Heart right ventricle (tissue), 16 donors: ENCODE measurements at regions not wholly inside any gene's neighbourhood (a gene's known extent, or its start where the extent isn't known, plus 50 kb on each side); places are given as distances from the start of the nearest gene placed in this dataset.

Source experiments
- ATAC-seq, 8 donors: fragments of 200-7000 bp; cut with Tn5 transposase; one replicate each; pipeline ENCODE4 v1.9.1; 2020; ENCODE audit warnings: mild to moderate bottlenecking in 8 of 8, moderate library complexity in 8 of 8, moderate number of reproducible peaks in 1 of 8
- DNase-seq, 2 donors: peaks; one replicate each; pipeline ENCODE4 v3.0.0-alpha.2; 2020
- H3K27ac ChIP-seq, 10 donors: fragments of 200-600 bp; sonication (generic) in 2 of 10; one replicate each; pipeline versions ENCODE4 v1.5.0 to v1.8.0; 2020 to 2022; ENCODE audit warnings: mild to moderate bottlenecking in 3 of 10
- H3K27me3 ChIP-seq, 7 donors: fragments of 200-600 bp; one replicate each; pipeline ENCODE4 v1.8.0; 2021 to 2022; ENCODE audit warnings: mild to moderate bottlenecking in 2 of 7
- H3K36me3 ChIP-seq, 9 donors: fragments of 200-600 bp; sonication (generic) in 1 of 9; one replicate each; pipeline versions ENCODE4 v1.5.0 to v1.8.0; 2020 to 2022; ENCODE audit warnings: mild to moderate bottlenecking in 2 of 9
- H3K4me1 ChIP-seq, 9 donors: fragments of 200-600 bp; sonication (generic) in 1 of 9; one replicate each; pipeline versions ENCODE4 v1.5.0 to v1.8.0; 2020 to 2022; ENCODE audit warnings: mild to moderate bottlenecking in 4 of 9
- H3K4me3 ChIP-seq, 10 donors: fragments of 200-600 bp; sonication (generic) in 2 of 10; one replicate each; pipeline versions ENCODE4 v1.5.0 to v1.8.0; 2020 to 2022; ENCODE audit warnings: mild to moderate bottlenecking in 7 of 10, moderate library complexity in 2 of 10
- H3K9me3 ChIP-seq, 11 donors: fragments of 200-600 bp in 10 of 11; sonication (generic) in 2 of 11; one replicate each; pipeline versions ENCODE4 v1.5.0 to v1.8.0; 2013 to 2022; ENCODE audit warnings: mild to moderate bottlenecking in 2 of 11, control low read depth in 1 of 11, moderate library complexity in 1 of 11
- CTCF ChIP-seq, 9 donors: fragments of 200-600 bp; sonication (generic) in 2 of 9; IDR thresholded peaks; one replicate each; pipeline versions ENCODE4 v1.5.0 to v1.8.0; 2021 to 2022; ENCODE audit warnings: antibody characterized with exemption in 9 of 9, mild to moderate bottlenecking in 5 of 9, moderate library complexity in 1 of 9
- WGBS, 2 donors: extraction: QIAGEN DNeasy Blood & Tissue Kit; methylation state at CpG; one replicate each; pipeline ENCODE4 v1.1.7; 2013; ENCODE audit warnings: inconsistent platforms in 1 of 2; 5-methylcytosine and 5-hydroxymethylcytosine counted together
- intact Hi-C, 10 donors: fragments of 100-400 bp; cut with DNase I; formaldehyde crosslinking; loops; one replicate each; pipeline versions ENCODE4 v1.11.1 to v1.14.2; 2022
- donor health status: Arrhythmogenic right ventricular cardiomyopathy.
- donor health status: ischemic (EF 13 %, LVEDD 7.1; RV severe dilation, severe dysfunction).
- donor health status: healthy with polysubstance abuse.
- donor health status: DM: no; HTN: yes; CAD: no.
- donor health status: DM: no; HTN: no; CAD: no.
- donor health status: ischemic (EF 25% LVEDD 6.9; RV normal size, moderate dysfunction).
- donor health status: ischemic (EF 25% LVEDD 5.7; RV mildly dilated, moderate dysfunction).
- donor health status: healthy.
- donor health status: DM: yes; HTN: yes; CAD: no.
- donor health status: Ischemic cardiomyopathy.
- donor health status: ischemic (EF 35%, LVEDD 5.7; RV mildly dilated, moderate dysfunction).
- donor health status: nonischemic (EF 11% LVEDD 7.7; RV severe dilation, severe dysfunction).
- donor health status: DM: yes; HTN: yes; CAD: no.
- donor health status: PGD.
- donor health status: ischemic (EF 29% LVEDD 5.4; RV normal size, mild dysfunction).
- donor health status: nonischemic (EF 23%, LVEDD 6.1; RV moderate dilation, normal function).

- Histone ChIP-seq H3K27me3 (no peaks in the 10 kb centered on the region), H3K4me1 (no peaks in the 10 kb centered on the region), H3K36me3 (no peaks in the 10 kb centered on the region), H3K9me3 (peaks cover 0 to 7% (median 0%) of the 10 kb centered on the region in 11 donors), H3K27ac (no peak overlapping the region), H3K4me3 (no peak overlapping the region)
- intact Hi-C loops, result no loop called here
- TF ChIP-seq CTCF (IDR thresholded peaks at IDR 0.05), result no peak
- WGBS, 2 donors, result 90 to 97% methylated on average over 1 of the region's 1 CpG
- DNase-seq (no peak), ATAC-seq (no peak)
Measured at GRCh38 chr1:103309786-103310185, 201.5 kb upstream of the COL11A1 start.

- Histone ChIP-seq H3K9me3 (peaks cover 0 to 7% (median 0%) of the 10 kb centered on the region in 11 donors), H3K4me3 (no peak overlapping the region), H3K36me3 (no peaks in the 10 kb centered on the region), H3K4me1 (no peaks in the 10 kb centered on the region), H3K27ac (no peak overlapping the region), H3K27me3 (no peaks in the 10 kb centered on the region)
- TF ChIP-seq CTCF (IDR thresholded peaks at IDR 0.05), result no peak
- WGBS, 2 donors, result 58 to 63% methylated on average over 2 of the region's 2 CpGs
- intact Hi-C loops, result no loop called here
- no peak for ATAC-seq
- DNase-seq, result no peak
Measured at GRCh38 chr1:103307751-103308150, 199.4 kb upstream of the COL11A1 start.

GRCh38 chr1:103283841-103284669 is 175.7 kb upstream of the COL11A1 start:
- DNase-seq (no peak), ATAC-seq (no peak)
- H3K9me3 ChIP-seq, result peaks cover 0 to 21% (median 0%) of the 10 kb centered on the region in 11 donors
- no peak overlapping the region for H3K27ac ChIP-seq
- no peak overlapping the region for H3K4me3 ChIP-seq
- TF ChIP-seq CTCF (IDR thresholded peaks at IDR 0.05), result no peak
- H3K27me3 ChIP-seq, result no peaks in the 10 kb centered on the region
- intact Hi-C loops, result no loop called here
- H3K36me3 ChIP-seq, result no peaks in the 10 kb centered on the region
- no peaks in the 10 kb centered on the region for H3K4me1 ChIP-seq

- peaks cover 0 to 20% (median 0%) of the 10 kb centered on the region in 11 donors for H3K9me3 ChIP-seq
- no peaks in the 10 kb centered on the region for H3K27me3 ChIP-seq
- H3K27ac ChIP-seq, result no peak overlapping the region
- ATAC-seq (no peak), DNase-seq (no peak)
- H3K36me3 ChIP-seq, result no peaks in the 10 kb centered on the region
- 49 to 56% methylated on average over 1 of the region's 1 CpG for WGBS, 2 donors
- no peaks in the 10 kb centered on the region for H3K4me1 ChIP-seq
- intact Hi-C loops, result no loop called here
- no peak for TF ChIP-seq CTCF (IDR thresholded peaks at IDR 0.05)
- no peak overlapping the region for H3K4me3 ChIP-seq
Measured at GRCh38 chr1:103283371-103283770, 175.0 kb upstream of the COL11A1 start.
